CD4-positive, alpha-beta T cell (primary cell): ENCODE measurements at regions not wholly inside any gene's neighbourhood (a gene's known extent, or its start where the extent isn't known, plus 50 kb on each side); places are given as distances from the start of the nearest gene placed in this dataset.

ENCODE experiments used
- ATAC-seq: fragments of 200-7000 bp; cut with Tn5 transposase; one replicate; pipeline ENCODE4 v1.10.0; 2022; ENCODE audit warnings: mild to moderate bottlenecking; ENCODE audit not compliant: poor library complexity
- CTCF ChIA-PET: fragments of 350-600 bp; sonication (Branson Sonifier 250); formaldehyde crosslinking; loops from one replicate; lab custom pipeline; 2021; ENCODE audit warnings: antibody characterized with exemption, inconsistent platforms; lab: Charles Lee
- POLR2A ChIA-PET: fragments of 350-600 bp; sonication (Branson Sonifier 250); formaldehyde crosslinking; loops from one replicate; lab custom pipeline; 2021; ENCODE audit warnings: antibody characterized with exemption, inconsistent platforms; lab: Charles Lee
- DNase-seq, 14 experiments: peaks; one replicate each; pipeline ENCODE4 v3.0.0-alpha.2; 2013 to 2020; ENCODE audit warnings: mixed read lengths in 2 of 14
- H3K27ac ChIP-seq, 2 donors: one replicate each; pipeline versions ENCODE4 v1.5.1 to v1.7.0; 2013; ENCODE audit warnings: low read length in 2 of 2, low read depth in 1 of 2, mild to moderate bottlenecking in 1 of 2
- H3K27me3 ChIP-seq, 2 experiments: 1 replicate in 1 of 2; 2 replicates in 1 of 2; pipeline versions ENCODE4 v1.6.1 to v1.7.0; 2013; ENCODE audit warnings: low read length in 2 of 2, control low read depth in 1 of 2, mild to moderate bottlenecking in 1 of 2, moderate library complexity in 1 of 2; ENCODE audit not compliant: insufficient read depth in 2 of 2, control insufficient read depth in 1 of 2
- H3K36me3 ChIP-seq: one replicate; pipeline ENCODE4 v1.6.1; 2013; ENCODE audit warnings: low read length, control low read depth; ENCODE audit not compliant: insufficient read depth
- H3K4me1 ChIP-seq: one replicate; pipeline ENCODE4 v1.6.1; 2013; ENCODE audit warnings: low read length, control low read depth; ENCODE audit not compliant: insufficient read depth
- H3K4me3 ChIP-seq: one replicate; pipeline ENCODE4 v1.5.1; 2013; ENCODE audit warnings: mild to moderate bottlenecking, low read length, moderate library complexity
- H3K9me3 ChIP-seq, 2 experiments: 1 replicate in 1 of 2; 2 replicates in 1 of 2; pipeline versions ENCODE4 v1.6.1 to v1.7.0; 2013; ENCODE audit warnings: low read length in 2 of 2, mild to moderate bottlenecking in 2 of 2, control low read depth in 1 of 2, moderate library complexity in 1 of 2; ENCODE audit not compliant: control insufficient read depth in 1 of 2, insufficient read depth in 1 of 2
- H3K27ac Mint-ChIP-seq: one replicate; pipeline ENCODE4 v1.8.0; 2020; ENCODE audit warnings: mixed read lengths
- H3K27me3 Mint-ChIP-seq: one replicate; pipeline ENCODE4 v1.8.0; 2021; ENCODE audit warnings: mixed read lengths
- H3K36me3 Mint-ChIP-seq: one replicate; pipeline ENCODE4 v1.8.0; 2021; ENCODE audit warnings: low read depth, mixed read lengths
- H3K4me1 Mint-ChIP-seq: one replicate; pipeline ENCODE4 v1.8.0; 2021; ENCODE audit warnings: low read depth, mixed read lengths
- H3K4me3 Mint-ChIP-seq: one replicate; pipeline ENCODE4 v1.8.0; 2020; ENCODE audit warnings: mild to moderate bottlenecking, mixed read lengths
- H3K9me3 Mint-ChIP-seq: one replicate; pipeline ENCODE4 v1.8.0; 2020; ENCODE audit warnings: mixed read lengths
- intact Hi-C, 2 experiments: fragments of 100-400 bp; cut with DNase I in 1 of 2; cut with micrococcal nuclease in 1 of 2; formaldehyde crosslinking; loops; one replicate each; pipeline versions ENCODE4 v1.15.1 to v1.9.0; 2023 to 2025; cut with DNase I, micrococcal nuclease
- TF ChIP-seq, protein P1 (sequence below): fragments of 200-600 bp; IDR thresholded peaks from one replicate; pipeline ENCODE4 v1.8.0; 2022; ENCODE audit warnings: antibody characterized with exemption, mild to moderate bottlenecking

DNA sequence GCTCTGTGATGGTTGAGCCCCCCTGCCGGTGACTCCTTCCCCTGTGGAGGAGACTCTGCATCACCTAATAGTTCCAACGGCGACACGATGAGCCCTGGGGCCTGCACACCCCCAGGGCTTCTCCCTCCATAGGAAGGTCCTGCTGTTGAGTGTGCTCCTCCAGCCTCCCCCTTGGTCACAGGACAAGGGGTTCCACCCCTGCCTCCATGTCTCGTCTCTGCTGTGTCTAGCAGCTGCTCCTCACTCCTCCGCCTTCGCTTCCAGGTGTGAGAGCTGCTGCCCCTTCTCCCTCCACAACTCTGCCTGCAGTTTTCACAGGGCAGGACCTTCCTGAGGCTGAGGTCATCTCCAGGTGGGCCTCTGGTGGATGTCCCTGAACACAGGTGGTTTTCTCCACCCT lies 1416.1 kb downstream of the TBC1D22A start:
- POLR2A ChIA-PET = no interaction called here

DNA sequence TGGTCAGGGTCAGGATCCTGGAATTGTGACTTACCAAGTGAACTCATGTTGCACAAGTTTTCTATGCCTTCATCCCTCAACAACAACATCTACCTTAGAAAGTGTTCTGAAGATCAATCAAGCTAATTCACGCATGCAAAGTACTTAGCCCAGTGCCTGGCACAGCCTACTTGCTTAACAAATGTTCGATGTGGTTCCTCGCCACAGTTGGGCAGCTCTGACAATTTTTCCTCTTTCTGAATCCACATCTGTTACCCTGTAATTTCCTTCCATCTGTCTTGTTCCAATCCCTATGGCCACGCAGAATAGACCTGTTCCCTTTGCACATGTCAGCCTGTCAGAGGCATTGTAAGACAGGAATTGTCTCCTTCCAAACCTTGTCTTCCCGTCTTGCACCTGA lies 1415.2 kb downstream of the TBC1D22A start:
- intact Hi-C loops = no loop called here
- no peak overlapping the region for H3K4me3 ChIP-seq
- CTCF ChIA-PET = no interaction called here
- no peak overlapping the region for H3K4me3 Mint-ChIP-seq
- H3K36me3 Mint-ChIP-seq = no peaks in the 10 kb centered on the region
- no peaks in the 10 kb centered on the region for H3K4me1 ChIP-seq
- TF ChIP-seq, protein P1, sequence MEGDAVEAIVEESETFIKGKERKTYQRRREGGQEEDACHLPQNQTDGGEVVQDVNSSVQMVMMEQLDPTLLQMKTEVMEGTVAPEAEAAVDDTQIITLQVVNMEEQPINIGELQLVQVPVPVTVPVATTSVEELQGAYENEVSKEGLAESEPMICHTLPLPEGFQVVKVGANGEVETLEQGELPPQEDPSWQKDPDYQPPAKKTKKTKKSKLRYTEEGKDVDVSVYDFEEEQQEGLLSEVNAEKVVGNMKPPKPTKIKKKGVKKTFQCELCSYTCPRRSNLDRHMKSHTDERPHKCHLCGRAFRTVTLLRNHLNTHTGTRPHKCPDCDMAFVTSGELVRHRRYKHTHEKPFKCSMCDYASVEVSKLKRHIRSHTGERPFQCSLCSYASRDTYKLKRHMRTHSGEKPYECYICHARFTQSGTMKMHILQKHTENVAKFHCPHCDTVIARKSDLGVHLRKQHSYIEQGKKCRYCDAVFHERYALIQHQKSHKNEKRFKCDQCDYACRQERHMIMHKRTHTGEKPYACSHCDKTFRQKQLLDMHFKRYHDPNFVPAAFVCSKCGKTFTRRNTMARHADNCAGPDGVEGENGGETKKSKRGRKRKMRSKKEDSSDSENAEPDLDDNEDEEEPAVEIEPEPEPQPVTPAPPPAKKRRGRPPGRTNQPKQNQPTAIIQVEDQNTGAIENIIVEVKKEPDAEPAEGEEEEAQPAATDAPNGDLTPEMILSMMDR = no peak
- H3K27me3 ChIP-seq = peaks cover 2 to 3% of the 10 kb centered on the region in 2 experiments
- H3K27ac Mint-ChIP-seq = no peak overlapping the region
- H3K27ac ChIP-seq = no peak overlapping the region
- H3K9me3 ChIP-seq = no peaks in the 10 kb centered on the region
- H3K9me3 Mint-ChIP-seq = no peaks in the 10 kb centered on the region
- POLR2A ChIA-PET = no interaction called here
- no peaks in the 10 kb centered on the region for H3K4me1 Mint-ChIP-seq
- DNase-seq (no peak), ATAC-seq (no peak)
- no peaks in the 10 kb centered on the region for H3K36me3 ChIP-seq
- no peaks in the 10 kb centered on the region for H3K27me3 Mint-ChIP-seq

More for the DNA sequence above, 1416.1 kb downstream of the TBC1D22A start:
- Mint-ChIP-seq H3K4me3 (no peak overlapping the region), H3K9me3 (no peaks in the 10 kb centered on the region), H3K4me1 (no peaks in the 10 kb centered on the region), H3K36me3 (no peaks in the 10 kb centered on the region), H3K27me3 (no peaks in the 10 kb centered on the region), H3K27ac (no peak overlapping the region)
- Histone ChIP-seq H3K27ac (no peak overlapping the region), H3K9me3 (no peaks in the 10 kb centered on the region), H3K27me3 (peaks cover 0 to 3% of the 10 kb centered on the region in 2 experiments), H3K4me1 (no peaks in the 10 kb centered on the region), H3K4me3 (no peak overlapping the region), H3K36me3 (no peaks in the 10 kb centered on the region)
- CTCF ChIA-PET = no interaction called here
- intact Hi-C loops = no loop called here
- no peak for DNase-seq
- no peak for ATAC-seq
- TF ChIP-seq, protein P1 = no peak

DNA sequence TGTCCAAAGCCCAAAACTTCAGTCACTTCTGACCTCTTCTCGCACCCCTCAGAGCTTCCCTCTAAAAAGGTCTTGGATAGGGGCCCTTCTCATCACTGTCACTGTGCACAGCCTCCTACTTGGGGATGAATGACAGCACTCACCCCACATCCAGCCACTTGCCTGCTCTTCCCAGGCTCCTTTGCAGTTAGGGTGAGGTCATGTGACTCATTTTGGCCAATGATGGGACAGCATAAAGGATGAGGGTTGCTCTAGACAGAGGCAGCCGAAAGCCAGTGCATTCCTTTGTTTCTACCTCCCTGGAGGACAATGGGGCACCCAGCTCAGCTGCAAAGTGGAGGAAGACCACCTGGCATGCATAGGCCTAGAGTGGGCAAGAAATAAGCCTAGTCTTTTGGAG lies 1413.3 kb downstream of the TBC1D22A start:
- Mint-ChIP-seq H3K4me1 (no peaks in the 10 kb centered on the region), H3K36me3 (no peaks in the 10 kb centered on the region), H3K4me3 (no peak overlapping the region), H3K27ac (no peak overlapping the region), H3K9me3 (no peaks in the 10 kb centered on the region), H3K27me3 (peaks cover 8% of the 10 kb centered on the region)
- Histone ChIP-seq H3K27me3 (peaks cover 2 to 3% of the 10 kb centered on the region in 2 experiments), H3K4me1 (no peaks in the 10 kb centered on the region), H3K9me3 (peaks cover 0 to 5% of the 10 kb centered on the region in 2 experiments), H3K27ac (no peak overlapping the region), H3K36me3 (no peaks in the 10 kb centered on the region), H3K4me3 (no peak overlapping the region)
- CTCF ChIA-PET = no interaction called here
- intact Hi-C loops = no loop called here
- TF ChIP-seq, protein P1 = no peak
- no peak for DNase-seq
- POLR2A ChIA-PET = no interaction called here
- no peak for ATAC-seq
